Adrenal gland (tissue), 5 donors: ENCODE measurements at regions not wholly inside any gene's neighbourhood (a gene's known extent, or its start where the extent isn't known, plus 50 kb on each side); places are given as distances from the start of the nearest gene placed in this dataset.

Source experiments
- POLR2A ChIP-seq, 2 donors: fragments of 450-650 bp; IDR thresholded peaks; one replicate each; pipeline ENCODE4 v1.6.1; 2017; ENCODE audit warnings: antibody characterized with exemption in 2 of 2, mild to moderate bottlenecking in 2 of 2, moderate library complexity in 1 of 2
- TF ChIP-seq, protein P1 (sequence below), 6 experiments: fragments of 450-650 bp in 4 of 6; fragments of 200-600 bp in 2 of 6; sonication (generic) in 1 of 6; IDR thresholded peaks; 1 replicate in 5 of 6; 2 replicates in 1 of 6; pipeline versions ENCODE4 v1.5.1 to v1.8.0; 2016 to 2021; ENCODE audit warnings: antibody characterized with exemption in 6 of 6, mild to moderate bottlenecking in 2 of 6, moderate library complexity in 1 of 6
- donor health status: DM: no; HTN: no; CAD: no.

DNA sequence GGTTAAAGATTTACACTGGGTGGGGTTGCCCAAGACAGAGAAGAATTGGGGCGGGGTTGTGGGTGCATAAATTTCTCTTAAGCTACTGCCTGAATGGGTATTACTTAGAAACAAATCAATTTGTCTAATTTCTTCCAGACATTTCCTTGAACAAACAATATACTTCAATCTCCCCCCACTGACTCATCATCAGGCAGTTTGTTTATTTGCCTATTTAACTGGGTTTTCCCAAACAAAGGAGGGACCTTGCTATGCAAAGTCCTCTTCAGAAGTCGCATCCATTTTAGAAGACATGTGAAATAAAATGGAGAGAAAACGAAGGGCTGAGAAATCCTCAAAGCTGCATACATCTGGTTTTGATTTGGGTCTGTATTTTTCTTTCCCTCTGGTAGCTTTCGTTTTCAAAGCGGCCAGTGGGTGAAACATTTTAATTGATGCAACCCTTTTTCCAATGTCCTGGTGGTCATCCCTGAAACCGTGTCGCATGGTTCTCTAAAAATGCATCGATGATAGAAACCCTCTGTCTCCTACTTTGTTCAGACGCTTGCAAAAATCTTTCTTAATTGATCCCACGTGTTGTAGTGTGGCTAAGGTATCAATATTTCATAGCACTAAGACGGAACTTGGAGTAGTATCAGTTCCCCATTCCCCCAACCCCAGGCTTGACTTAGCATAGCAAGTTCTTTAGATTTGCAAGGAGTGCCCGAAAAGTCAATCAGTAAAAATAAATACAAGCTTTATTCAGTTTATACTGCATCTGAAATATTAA lies 115.1 kb upstream of the MXRA5 start:
- TF ChIP-seq, protein P1, sequence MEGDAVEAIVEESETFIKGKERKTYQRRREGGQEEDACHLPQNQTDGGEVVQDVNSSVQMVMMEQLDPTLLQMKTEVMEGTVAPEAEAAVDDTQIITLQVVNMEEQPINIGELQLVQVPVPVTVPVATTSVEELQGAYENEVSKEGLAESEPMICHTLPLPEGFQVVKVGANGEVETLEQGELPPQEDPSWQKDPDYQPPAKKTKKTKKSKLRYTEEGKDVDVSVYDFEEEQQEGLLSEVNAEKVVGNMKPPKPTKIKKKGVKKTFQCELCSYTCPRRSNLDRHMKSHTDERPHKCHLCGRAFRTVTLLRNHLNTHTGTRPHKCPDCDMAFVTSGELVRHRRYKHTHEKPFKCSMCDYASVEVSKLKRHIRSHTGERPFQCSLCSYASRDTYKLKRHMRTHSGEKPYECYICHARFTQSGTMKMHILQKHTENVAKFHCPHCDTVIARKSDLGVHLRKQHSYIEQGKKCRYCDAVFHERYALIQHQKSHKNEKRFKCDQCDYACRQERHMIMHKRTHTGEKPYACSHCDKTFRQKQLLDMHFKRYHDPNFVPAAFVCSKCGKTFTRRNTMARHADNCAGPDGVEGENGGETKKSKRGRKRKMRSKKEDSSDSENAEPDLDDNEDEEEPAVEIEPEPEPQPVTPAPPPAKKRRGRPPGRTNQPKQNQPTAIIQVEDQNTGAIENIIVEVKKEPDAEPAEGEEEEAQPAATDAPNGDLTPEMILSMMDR (IDR thresholded peaks at IDR 0.05), result no peak
- no peak for TF ChIP-seq POLR2A (IDR thresholded peaks at IDR 0.05)
